Renal cortex interstitium (tissue), 11 donors: ENCODE measurements at regions not wholly inside any gene's neighbourhood (a gene's known extent, or its start where the extent isn't known, plus 50 kb on each side); places are given as distances from the start of the nearest gene placed in this dataset.

Source experiments
- DNase-seq, 11 donors: peaks; one replicate each; pipeline ENCODE4 v3.0.0-alpha.2; 2013; ENCODE audit warnings: low read depth in 9 of 11, low spot score in 4 of 11; ENCODE audit errors: extremely low read depth in 1 of 11

DNA sequence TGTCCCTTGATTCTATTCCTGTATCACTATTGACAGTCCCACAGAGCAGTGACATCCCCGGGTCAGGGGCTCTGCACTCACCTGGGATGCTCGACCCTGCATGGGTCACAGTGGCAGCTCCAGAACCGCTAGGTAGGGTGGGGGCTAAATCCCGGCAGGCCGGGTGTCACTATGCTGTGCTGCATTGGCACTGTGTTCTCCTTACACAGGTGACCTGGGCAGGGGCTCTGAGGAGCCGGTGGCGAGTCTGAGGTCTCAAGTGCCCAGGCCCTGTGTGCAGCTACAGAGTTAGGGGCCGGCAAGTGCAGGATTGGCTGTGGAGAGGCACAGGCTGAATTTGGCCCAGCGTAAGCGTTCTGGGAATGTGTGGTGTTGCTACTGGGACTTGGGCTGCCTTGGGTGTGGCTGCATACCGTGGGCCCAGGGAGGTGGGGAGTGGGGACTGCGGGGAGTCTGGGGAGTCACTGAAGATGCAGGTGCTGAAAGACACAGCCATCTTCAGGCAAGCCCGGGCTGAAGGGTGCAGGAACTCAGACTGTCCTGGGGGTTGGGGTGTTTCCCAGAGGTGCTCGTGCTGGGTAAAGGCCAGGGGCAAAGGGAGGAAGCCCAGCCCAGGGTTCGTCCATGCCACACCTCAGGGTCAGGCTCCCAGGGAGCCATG, 102.6 kb upstream of the PRR20G start:
- no peak for DNase-seq

DNA sequence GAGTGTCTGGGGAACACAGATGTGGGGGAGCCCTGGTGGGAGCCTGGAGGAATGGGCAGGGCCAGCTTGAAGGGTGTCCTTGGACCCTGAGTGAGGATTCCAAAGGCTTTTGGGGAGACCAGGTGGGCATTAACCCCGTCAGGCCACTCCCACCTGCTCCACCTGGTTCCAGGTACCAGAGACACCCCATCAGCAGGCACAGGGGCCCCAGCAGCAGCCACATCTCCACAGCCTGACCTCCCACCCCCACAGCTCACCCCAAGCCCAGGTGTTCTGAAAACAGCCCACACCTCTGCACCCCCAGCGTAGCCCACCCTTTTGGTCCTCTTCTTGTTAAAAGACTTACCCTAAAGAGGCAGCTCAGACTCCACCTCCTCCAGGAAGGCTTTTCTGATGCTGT, 102.1 kb upstream of the PRR20G start:
- no peak for DNase-seq

DNA sequence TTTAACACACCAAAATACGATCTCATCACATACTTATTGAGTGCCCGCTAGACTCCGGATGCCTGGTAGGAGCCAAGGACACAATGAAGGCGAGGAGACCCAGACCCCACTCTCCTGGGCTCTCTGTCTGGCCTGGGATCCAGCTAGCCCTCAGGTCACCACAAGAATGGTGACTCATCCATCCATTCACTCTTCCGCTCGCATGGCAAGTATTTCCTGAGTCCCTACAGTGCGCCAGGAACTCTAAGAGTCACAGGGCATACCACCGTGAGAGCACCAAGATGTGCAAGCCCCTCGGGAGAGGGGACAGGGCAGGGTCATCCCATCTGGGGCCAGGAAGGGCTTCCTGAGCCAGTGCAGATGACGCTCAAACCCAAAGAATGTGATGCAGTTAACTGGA, 101.6 kb upstream of the PRR20G start:
- DNase-seq, result no peak

DNA sequence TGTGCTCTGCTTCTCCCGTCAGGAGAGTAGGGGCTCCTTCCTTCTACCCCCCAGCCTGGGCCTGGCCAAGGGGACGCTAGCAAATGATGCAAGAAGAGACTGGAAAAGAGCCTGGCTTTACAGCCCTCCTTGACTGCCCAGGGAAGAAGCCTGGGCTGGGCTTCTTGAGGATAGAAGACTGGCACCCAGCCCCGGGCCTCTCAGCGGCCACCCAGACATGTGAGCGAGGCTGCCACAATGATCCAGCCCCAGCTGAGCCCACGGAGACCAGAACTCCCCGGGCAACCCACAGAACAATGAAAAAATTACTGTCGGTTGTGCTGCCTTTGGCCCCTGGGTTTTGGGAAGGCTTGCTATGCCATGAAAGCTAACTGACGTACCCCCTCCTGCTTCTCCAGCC, 100.6 kb upstream of the PRR20G start:
- DNase-seq, result no peak

DNA sequence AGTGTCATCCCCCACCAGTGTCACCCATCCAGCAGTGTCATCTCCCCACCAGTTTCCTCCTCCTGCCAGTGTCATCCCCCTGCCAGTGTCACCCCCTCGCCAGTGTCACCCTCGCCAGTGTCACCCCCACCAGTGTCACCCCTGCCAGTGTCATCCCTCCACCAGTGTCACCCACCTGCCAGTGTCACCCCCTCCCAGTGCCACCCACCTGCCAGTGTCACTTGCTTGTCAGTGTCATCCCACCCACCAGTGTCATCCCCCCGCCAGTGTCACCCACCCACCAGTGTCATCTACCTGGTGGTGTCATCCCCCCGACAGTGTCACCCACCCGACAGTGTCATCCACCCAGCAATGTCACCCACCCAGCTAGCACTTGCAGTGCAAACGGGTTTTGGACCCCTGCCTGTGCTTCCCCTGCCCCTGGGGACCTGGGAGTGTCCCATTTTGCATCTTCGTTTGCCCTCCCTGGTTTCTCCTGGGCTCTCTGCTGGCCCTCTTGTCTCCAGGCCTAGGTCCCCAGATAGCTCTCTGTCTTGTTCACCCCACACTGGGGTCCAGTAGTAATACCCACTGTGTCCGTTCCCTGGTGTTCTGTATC, 99.8 kb upstream of the PRR20G start:
- DNase-seq, result no peak

DNA sequence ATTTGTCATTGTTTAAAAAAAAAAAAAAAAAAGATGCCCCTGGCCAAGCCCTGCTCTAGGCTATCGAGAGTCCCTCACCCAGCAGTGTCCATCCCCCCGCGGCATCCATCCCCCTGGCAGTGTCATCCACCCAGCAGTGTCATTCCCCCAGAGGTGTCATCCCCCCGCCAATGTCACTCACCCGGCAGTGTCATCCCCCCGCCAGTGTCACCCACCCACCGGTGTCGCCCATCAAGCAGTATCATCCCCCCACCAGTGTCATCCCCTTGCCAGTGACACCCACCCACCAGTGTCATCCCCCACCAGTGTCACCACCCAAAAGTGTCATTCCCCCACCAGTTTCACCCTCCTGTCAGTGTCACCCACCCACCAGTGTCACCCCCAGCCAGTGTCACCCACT, 99.3 kb upstream of the PRR20G start:
- DNase-seq, result no peak

DNA sequence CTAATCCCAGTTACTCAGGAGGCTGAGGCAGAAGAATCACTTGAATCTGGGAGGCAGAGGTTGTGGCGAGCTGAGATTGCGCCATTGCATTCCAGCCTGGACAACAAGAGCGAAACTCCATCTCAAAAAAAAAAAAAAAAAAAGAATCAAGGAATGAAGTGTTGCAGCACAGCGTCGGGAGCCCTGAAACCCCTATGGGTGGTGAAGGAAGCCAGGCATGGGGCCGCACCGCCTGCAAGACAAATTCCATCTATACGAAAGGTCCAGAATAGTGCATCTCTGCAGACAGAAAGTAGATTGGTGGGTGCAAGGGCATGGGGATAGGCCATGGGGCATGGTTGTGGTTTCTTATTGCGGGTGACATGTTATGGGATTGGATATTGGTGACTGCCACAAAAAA, 98.6 kb upstream of the PRR20G start:
- DNase-seq, result no peak

DNA sequence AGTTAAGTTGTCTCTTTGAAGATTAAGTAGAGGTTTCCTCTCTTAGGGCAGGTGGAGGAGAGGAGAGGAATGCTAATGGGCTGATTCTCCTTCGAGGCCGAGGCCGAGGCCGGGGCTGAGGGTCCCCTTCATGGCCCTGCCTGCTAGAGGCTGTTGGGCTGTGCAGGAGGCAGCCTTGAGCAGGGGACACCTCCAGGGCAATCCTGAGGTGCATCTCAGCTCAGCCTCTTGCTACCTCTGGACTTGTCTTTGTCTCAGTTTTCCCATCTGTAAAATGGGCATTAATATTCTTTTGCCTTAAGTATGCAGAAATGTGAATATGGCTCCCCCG, 97.7 kb upstream of the PRR20G start:
- no peak for DNase-seq

DNA sequence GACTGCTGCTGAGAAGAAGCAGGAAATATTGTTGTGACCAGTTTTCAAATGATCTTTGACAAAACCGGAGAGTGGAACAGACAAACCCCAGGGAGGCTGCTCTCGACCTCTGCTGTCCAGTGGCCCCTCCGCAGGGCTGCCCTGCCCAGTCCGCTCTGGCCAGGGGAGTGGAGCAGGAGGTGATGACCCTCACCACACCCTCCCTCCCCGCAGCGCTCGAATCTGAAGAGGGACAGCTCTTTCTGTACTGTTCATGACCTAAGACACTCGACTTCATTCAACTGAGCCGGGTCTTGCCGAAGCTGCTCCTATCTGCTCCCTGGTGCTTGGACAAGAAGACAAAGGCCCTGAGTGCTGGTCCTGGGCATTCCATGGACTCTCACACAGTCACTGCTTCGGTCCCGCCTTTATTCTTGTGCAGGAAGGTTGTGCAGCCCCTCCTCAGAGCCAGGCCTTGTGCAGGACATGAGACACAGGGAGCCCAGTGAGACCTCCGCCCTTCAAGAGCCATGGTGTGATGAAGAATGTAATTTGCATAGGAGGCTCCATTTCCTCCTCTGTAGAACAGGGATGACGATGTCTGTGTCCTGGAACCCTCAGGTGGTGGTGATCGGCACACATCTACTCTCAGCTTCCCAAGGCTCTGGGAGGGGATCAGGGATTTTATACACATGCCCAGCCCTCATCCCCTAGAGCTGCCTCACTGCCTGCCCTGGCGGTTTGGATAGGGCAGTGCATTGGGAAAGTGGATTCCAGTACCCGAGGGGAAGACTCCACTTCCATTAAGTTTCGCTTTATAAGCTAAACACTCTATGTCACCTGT, 97.1 kb upstream of the PRR20G start:
- DNase-seq, result no peak

DNA sequence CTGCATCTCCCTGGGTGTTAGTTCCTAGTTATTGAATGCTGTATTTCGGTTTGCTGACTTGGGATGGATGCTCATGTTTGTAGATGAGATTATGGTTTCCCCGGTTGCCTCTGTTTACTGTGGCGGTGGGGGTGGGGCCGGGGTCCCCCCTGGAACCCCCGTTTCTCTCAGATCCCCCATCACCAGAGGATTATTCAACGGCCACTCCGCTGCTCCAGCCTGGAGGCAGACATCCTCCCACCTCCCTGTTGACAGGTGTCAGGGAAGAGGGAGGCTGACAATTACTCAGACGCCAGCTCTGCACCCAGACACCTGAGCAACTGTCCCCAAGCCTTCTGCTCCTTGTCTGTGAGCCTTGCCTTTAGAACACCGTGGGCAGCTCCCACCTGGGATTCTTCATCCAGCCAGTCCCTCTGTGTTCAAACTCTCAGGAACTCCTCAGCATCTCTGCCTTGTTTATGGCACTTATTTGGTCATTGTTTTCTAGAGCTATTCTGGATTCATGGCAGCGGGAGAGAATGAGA, 95.9 kb upstream of the PRR20G start:
- DNase-seq, result no peak

DNA sequence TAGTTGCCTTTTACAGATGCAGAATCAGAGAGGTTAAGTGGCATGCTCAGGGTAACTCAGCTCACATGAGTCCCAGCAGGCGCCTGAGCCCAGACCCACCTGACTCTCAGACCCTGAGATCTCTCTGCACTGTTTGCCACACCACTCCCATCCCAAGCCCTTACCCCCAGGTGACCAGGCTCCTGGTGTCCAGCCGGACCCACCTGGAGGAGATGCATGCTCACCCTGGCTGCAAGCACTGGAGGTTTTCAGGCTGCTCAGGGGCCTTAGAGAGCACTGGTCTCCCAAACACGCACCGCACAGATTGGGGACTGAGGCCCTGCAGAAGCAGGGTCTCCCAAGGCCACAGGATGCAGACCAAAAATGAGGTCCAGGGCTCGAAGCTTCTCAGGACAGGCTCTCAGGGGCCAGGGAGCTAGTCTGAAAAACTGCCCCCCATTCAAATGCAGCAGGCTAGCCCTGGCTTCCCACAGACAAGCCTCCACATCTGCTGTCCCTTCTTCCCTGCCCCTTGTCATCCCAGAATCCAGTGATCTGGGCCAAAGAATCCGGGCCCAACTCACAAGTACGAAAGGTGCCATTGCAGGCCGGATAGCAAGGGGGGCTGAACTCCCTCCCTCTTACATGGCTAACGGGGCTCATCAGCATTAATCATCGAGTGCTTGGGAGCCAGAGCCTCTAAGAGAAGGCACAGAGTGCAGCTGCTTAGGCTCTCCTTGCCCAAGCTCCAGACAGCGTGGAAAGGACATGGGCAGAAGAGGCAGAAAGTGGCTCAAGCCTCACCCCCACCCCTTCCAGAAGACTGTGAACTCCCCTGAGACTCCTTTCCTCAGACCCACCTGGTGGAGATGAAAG, 90.2 kb upstream of the PRR20G start:
- DNase-seq, result no peak

DNA sequence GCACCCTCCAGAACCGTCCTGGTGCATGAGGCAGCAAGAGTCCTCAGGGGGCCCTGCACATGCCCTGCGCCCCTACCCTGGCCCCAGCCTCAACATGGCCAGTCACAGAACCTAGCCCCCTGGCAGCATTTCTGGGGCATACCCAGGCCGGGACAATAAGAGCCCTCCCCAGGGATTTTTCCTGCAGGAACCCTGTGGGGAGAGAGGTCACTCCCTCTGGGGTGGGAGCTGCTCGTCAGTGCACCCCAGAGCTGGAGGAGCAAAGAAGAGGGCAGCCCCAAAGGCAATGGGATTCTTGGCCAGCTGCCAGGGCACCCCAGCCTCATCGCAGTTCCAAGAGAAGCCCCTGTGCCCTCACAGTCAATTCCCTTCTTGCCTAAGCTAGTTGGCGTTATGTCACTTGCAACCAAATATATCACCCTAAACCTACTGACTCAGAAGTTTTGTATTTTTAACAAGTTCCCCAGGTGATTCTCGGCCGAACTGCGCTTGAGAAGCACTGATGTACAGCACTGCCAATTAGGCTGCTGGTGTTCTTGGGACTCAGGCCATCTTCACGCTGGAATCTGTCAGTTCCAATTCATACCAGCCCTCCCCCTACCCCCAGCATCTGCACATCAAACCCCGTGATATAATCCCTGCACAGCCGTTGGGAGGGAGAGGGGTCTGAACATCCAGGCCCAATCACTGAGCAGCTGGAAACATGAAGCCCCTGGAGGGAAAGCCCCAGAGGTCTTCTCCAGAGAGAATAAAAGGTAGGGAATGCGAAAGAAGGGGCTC, 87.5 kb upstream of the PRR20G start:
- no peak for DNase-seq

DNA sequence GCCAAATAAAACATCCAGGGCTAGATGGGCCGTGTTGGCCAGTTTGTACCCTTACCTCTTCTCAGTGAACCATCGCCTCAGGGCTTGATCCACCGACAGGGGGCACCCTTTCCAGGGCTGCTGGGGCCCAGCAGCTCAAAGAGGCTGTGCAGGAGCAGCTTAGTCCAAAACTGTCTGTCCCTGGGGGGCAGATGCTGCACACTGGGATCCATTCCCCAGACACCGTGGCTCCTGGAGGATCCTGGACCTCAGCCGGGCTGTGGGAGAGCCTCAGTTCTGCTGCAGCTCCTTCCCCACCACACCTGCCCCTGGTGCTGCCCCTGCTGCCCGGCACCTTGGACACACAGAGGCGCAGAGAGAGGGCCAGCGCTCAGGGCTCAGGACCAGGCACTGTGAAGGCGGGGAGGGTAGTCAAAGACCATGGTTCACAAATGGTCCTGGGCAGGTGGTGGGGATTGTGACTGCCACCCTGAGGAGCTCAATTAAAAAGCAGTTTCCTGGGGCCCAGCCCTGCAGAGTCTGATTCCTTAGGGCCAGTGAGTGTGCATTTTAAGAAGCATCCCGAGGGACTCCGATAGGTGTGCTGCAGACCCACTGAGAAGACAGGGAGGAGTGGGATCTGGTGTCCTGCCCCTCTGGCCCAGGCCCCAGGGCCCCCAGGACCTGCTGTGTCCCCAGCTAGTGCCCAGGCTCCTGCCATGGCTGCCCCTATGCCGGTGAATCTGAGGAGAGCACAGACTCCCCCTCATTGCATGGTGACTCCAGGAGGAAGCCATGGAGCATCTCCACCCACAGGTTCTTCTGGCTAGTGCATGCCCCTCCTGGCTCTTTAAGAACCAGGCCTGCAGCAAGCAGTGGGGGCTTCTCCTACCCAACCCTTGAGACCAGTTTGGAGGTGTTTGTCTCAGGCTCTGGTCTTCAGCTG, 86.5 kb upstream of the PRR20G start:
- DNase-seq, result no peak

DNA sequence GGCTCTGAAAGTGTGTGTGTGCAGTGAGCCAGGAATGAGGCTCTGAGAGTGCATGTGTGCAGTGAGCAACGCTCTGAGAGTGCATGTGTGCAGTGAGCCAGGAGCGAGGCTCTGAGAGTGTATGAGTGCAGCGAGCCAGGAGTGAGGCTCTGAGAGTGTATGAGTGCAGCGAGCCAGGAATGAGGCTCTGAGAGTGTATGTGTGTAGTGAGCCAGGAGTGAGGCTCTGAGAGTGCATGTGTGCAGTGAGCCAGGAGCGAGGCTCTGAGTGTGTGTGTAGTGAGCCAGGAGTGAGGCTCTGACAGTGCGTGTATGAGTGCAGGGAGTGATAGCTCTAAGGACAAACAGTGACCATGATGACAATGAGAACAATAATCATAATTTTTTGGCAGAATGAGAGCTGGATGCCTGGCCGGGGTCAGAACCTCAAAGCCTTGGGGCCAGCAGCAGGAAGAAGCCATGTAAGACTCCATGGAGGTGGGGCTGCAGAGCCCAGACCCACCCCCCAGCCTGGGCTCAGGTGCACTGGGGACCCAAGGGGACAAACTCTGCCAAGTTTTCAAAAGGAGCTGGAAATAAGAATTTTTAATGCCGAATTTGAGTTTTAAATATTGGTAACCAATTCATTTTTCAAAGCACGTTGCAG, 85.7 kb upstream of the PRR20G start:
- no peak for DNase-seq

DNA sequence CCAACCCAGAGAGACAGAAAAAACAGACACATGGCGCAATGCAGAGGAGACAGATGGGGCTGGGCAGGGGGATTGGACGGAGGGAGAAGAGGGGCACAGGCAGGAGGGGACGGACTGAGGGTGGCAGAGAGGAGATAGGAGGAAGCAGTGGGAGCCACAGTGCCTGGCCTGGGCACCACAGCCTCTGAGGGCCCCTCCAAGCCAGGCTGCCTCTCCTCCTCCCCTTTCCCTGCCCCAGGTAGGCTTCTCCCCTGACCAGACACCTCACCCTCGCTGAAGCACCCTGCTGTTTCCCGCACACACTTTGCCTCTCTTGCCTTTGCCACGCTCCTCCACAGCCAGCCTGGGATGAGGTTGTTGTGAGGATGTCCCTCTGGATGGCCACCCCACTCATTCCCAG, 84.0 kb upstream of the PRR20G start:
- DNase-seq, result no peak

DNA sequence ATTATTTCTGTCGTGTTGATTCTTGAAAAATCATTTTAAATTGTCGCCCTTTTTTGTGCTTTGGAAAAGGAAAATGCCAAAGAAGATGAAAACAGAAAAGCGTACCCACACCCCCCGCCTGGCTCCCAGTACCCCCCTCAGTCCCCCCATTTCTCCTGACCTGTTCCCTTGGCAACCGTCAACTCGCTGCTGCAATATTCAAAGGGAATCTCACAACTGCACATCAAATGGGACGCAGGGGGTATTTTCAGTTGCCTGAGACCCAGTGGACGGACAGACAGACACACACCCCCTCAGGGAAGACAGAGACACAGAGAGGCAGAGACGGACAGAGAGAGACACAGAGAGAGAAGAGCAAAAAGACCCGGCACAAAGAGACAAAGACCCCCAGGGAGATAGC, 83.5 kb upstream of the PRR20G start:
- no peak for DNase-seq

DNA sequence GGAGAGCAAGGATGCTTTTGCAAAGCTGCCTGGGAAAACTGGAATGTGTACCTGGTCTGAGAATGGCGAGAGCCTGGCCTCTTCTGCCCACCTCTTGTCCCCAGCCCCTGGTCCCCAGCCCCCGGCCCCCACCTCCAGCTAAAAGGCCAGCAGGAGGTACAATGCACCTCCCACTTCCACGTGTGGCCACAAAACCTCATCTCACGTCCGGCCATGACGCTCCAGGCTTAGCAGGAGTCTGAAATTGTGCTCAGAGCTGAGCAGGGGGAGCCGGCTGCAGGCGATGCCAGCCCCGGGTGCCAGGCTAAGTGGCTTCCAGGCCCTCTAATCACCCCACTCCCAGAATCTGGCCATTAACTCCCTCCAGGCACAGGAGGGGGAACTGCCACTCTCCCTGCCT, 83.1 kb upstream of the PRR20G start:
- no peak for DNase-seq
